C4-2B (cell line): ENCODE measurements at regions not wholly inside any gene's neighbourhood (a gene's known extent, or its start where the extent isn't known, plus 50 kb on each side); places are given as distances from the start of the nearest gene placed in this dataset.

ENCODE experiments used
- ZFX ChIP-seq: fragments of 450-650 bp; IDR thresholded peaks from 2 replicates; pipeline ENCODE4 v1.6.1; 2017
- TF ChIP-seq, protein P1 (sequence below): fragments of 450-650 bp; conservative IDR thresholded peaks from 2 replicates; pipeline ENCODE4 v1.5.1; 2017; ENCODE audit warnings: mild to moderate bottlenecking

DNA sequence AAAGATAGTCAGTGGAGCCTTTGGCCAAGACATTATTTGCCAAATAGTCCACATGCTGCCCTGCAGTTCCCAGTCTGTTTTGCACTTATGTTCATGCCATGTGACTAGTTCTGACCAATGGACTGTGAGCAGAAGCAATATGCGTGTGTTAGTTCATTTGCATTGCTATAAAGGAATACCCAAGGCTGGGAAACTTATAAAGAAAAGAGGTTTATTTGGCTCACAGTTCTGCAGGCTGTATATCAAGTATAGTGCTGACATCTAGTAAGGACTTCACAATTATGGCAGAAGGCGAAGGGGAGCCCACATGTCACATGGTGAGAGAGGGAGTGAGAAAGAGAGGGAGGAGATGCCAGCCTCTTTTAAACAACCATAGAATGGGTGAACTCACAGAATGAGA is 193.3 kb downstream of the PTPRU start:
- TF ChIP-seq, protein P1, sequence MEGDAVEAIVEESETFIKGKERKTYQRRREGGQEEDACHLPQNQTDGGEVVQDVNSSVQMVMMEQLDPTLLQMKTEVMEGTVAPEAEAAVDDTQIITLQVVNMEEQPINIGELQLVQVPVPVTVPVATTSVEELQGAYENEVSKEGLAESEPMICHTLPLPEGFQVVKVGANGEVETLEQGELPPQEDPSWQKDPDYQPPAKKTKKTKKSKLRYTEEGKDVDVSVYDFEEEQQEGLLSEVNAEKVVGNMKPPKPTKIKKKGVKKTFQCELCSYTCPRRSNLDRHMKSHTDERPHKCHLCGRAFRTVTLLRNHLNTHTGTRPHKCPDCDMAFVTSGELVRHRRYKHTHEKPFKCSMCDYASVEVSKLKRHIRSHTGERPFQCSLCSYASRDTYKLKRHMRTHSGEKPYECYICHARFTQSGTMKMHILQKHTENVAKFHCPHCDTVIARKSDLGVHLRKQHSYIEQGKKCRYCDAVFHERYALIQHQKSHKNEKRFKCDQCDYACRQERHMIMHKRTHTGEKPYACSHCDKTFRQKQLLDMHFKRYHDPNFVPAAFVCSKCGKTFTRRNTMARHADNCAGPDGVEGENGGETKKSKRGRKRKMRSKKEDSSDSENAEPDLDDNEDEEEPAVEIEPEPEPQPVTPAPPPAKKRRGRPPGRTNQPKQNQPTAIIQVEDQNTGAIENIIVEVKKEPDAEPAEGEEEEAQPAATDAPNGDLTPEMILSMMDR: no peak
- no peak for TF ChIP-seq ZFX
